HepG2 (cell line): ENCODE measurements at regions not wholly inside any gene's neighbourhood (a gene's known extent, or its start where the extent isn't known, plus 50 kb on each side); places are given as distances from the start of the nearest gene placed in this dataset.

Experiments used
- ATAC-seq: fragments of 200-7000 bp; cut with Tn5 transposase; 3 replicates; pipeline ENCODE4 v1.9.1; 2020; ENCODE audit warnings: mild to moderate bottlenecking, moderate library complexity
- BruUV-seq: library from RNA; stranded (reverse); fragments of 400-500 nt; replicated peaks from 2 replicates; lab custom pipeline; 2021; lab: Mats Ljungman, UMichigan
- CTCF ChIA-PET: fragments of 300-600 bp; formaldehyde crosslinking; extraction: SDS; loops from one replicate; lab custom pipeline; 2021; ENCODE audit warnings: low total read pairs, inconsistent platforms, low intra/inter-chr PET ratio; lab: Yijun Ruan, JAX
- POLR2A ChIA-PET: fragments of 350-600 bp; sonication (Branson Sonifier 250); formaldehyde crosslinking; loops from one replicate; lab custom pipeline; 2020; ENCODE audit warnings: antibody characterized with exemption, inconsistent platforms; lab: Yijun Ruan, JAX
- DNase-seq: peaks from one replicate; pipeline ENCODE4 v3.0.0-alpha.2; 2015; ENCODE audit warnings: low spot score
- FAIRE-seq: peaks from 3 replicates; lab custom pipeline; 2011; peaks lifted over from hg19 to GRCh38; lab: Jason Lieb, UNC
- H2AFZ ChIP-seq: one replicate; pipeline ENCODE4 v1.6.1; 2011; ENCODE audit warnings: low read length, inconsistent platforms
- H3K27ac ChIP-seq: fragments of 300-600 bp; 3 replicates; pipeline ENCODE4 v1.8.0; 2011; ENCODE audit warnings: mixed run types, mild to moderate bottlenecking, mixed read lengths, low read length, inconsistent platforms; ENCODE audit not compliant: insufficient read depth; ENCODE audit errors: extremely low read length
- H3K27me3 ChIP-seq, 2 experiments: fragments of 200-600 bp in 1 of 2; 2 replicates in 1 of 2; 3 replicates in 1 of 2; pipeline versions ENCODE4 v1.6.0 to v1.8.0; 2011; ENCODE audit warnings: low read length in 2 of 2, mild to moderate bottlenecking in 2 of 2, moderate library complexity in 2 of 2, inconsistent platforms in 1 of 2; ENCODE audit not compliant: insufficient read depth in 2 of 2, control insufficient read depth in 1 of 2
- H3K36me3 ChIP-seq, 2 experiments: fragments of 200-600 bp in 1 of 2; replicated peaks in 1 of 2; 2 replicates in 1 of 2; 3 replicates in 1 of 2; pipeline versions ENCODE4 v1.5.1 to v1.8.0; 2011; ENCODE audit warnings: low read length in 2 of 2, inconsistent platforms in 1 of 2; ENCODE audit not compliant: insufficient read depth in 2 of 2, control insufficient read depth in 1 of 2
- H3K4me1 ChIP-seq: 2 replicates; pipeline ENCODE4 v1.5.1; 2012; ENCODE audit warnings: low read length, inconsistent platforms; ENCODE audit not compliant: insufficient read depth
- H3K4me2 ChIP-seq: 2 replicates; pipeline ENCODE4 v1.6.0; 2011; ENCODE audit warnings: low read depth, low read length, inconsistent platforms
- H3K4me3 ChIP-seq, 3 experiments: fragments of 200-600 bp in 1 of 3; sonication (generic), shearing (Covaris generic) in 1 of 3; replicated peaks in 1 of 3; 2 replicates each; pipeline ENCODE4 v1.5.1; 2011 to 2016; ENCODE audit warnings: low read length in 3 of 3, inconsistent platforms in 2 of 3, low read depth in 2 of 3, mild to moderate bottlenecking in 2 of 3, control low read depth in 1 of 3, mixed read lengths in 1 of 3; ENCODE audit not compliant: insufficient read depth in 1 of 3
- H3K79me2 ChIP-seq: one replicate; pipeline ENCODE4 v1.6.1; 2011; ENCODE audit warnings: low read length, inconsistent platforms; ENCODE audit not compliant: insufficient read depth
- H3K9ac ChIP-seq: 2 replicates; pipeline ENCODE4 v1.6.0; 2011; ENCODE audit warnings: mild to moderate bottlenecking, low read depth, low read length, inconsistent platforms; ENCODE audit not compliant: insufficient read depth
- H3K9me3 ChIP-seq: 2 replicates; pipeline ENCODE4 v1.5.1; 2012; ENCODE audit warnings: mild to moderate bottlenecking, low read length
- H4K20me1 ChIP-seq: 2 replicates; pipeline ENCODE4 v1.6.0; 2011; ENCODE audit warnings: inconsistent platforms, mild to moderate bottlenecking, low read length, moderate library complexity; ENCODE audit not compliant: insufficient read depth
- MAFF ChIP-seq: IDR thresholded peaks from 2 replicates; pipeline ENCODE4 v1.6.1; 2011; ENCODE audit warnings: low read depth, low read length, improper control_type of control experiment
- NFE2 ChIP-seq: sonication (generic); formaldehyde crosslinking; IDR thresholded peaks from 2 replicates; pipeline ENCODE4 v1.4.0; 2020; ENCODE audit warnings: missing genetic modification reagents
- ZBTB7B ChIP-seq: sonication (generic); formaldehyde crosslinking; IDR thresholded peaks from 2 replicates; pipeline ENCODE4 v1.4.0; 2020; ENCODE audit warnings: missing genetic modification reagents
- ZFY ChIP-seq: sonication (generic); formaldehyde crosslinking; IDR thresholded peaks from 2 replicates; pipeline ENCODE4 v1.4.0; 2020; ENCODE audit warnings: missing genetic modification reagents
- WGBS: methylation state at CpG from one replicate; pipeline ENCODE4 v1.1.6; 2017; ENCODE audit warnings: low lambda C conversion rate; 5-methylcytosine and 5-hydroxymethylcytosine counted together
- in situ Hi-C: cut with HindIII; loops from 2 replicates; pipeline ENCODE4 v1.10.0; 2017; ENCODE audit warnings: low pct_unique_long_range_greater_than_20kb; ENCODE audit not compliant: extremely low pct_ligation_motif_present
- intact Hi-C: fragments of 100-400 bp; cut with micrococcal nuclease; formaldehyde crosslinking; loops from one replicate; pipeline ENCODE4 v1.10.0; 2022; ENCODE audit not compliant: unreplicated experiment
- TF ChIP-seq, protein P1 (sequence below): sonication (generic); formaldehyde crosslinking; IDR thresholded peaks from 2 replicates; pipeline ENCODE4 v1.4.0; 2020; ENCODE audit warnings: missing genetic modification reagents, mild to moderate bottlenecking, borderline replicate concordance
- TF ChIP-seq, protein P2 (sequence below): sonication (generic); formaldehyde crosslinking; conservative IDR thresholded peaks from 2 replicates; pipeline ENCODE4 v1.4.0; 2020; ENCODE audit warnings: missing genetic modification reagents
- TF ChIP-seq, protein P3 (sequence below): IDR thresholded peaks from 2 replicates; pipeline ENCODE4 v1.6.1; 2016
- TF ChIP-seq, protein P4 (sequence below): sonication (generic); formaldehyde crosslinking; IDR thresholded peaks from 2 replicates; pipeline ENCODE4 v1.4.0; 2020; ENCODE audit warnings: missing genetic modification reagents
- TF ChIP-seq, protein P5 (sequence below): sonication (generic); formaldehyde crosslinking; IDR thresholded peaks from 2 replicates; pipeline ENCODE4 v1.8.1; 2022; ENCODE audit warnings: low read depth, mild to moderate bottlenecking, missing genetic modification reagents

DNA sequence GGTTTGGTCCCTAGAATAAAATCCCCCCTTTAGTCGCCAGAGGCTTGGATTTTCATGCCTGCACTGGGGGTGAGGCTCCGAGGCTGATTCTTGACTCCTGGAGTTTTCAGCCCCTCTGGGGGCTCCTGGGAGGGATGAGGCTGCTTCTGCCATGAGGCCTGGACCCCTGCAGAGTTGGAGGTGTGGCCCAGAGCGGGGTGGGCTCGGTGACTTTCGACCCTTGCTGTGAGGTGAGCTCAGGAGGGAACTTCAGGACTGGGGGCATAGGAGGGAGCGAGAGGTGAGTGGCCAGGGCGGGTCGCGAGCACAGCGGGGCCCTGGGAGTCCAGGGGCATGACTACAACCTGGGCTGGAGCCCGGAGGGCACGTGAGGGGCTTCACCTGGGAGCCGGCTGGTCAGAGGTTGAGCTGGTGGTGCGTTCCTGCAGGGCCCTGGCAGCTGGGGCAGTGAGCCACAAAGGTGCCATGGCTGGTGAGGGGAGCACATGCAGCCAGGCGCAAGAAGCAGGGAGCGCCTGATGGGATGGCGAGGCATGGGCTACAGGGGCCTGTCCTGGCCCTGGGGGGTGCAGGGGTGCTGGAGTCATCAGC lies 168.2 kb downstream of the KIF26A start:
- in situ Hi-C loops (no loop called here), intact Hi-C loops (no loop called here)
- 0% methylated on average over 5 of the region's 17 CpGs for WGBS
- TF ChIP-seq MAFF, result no peak
- TF ChIP-seq, protein P1, sequence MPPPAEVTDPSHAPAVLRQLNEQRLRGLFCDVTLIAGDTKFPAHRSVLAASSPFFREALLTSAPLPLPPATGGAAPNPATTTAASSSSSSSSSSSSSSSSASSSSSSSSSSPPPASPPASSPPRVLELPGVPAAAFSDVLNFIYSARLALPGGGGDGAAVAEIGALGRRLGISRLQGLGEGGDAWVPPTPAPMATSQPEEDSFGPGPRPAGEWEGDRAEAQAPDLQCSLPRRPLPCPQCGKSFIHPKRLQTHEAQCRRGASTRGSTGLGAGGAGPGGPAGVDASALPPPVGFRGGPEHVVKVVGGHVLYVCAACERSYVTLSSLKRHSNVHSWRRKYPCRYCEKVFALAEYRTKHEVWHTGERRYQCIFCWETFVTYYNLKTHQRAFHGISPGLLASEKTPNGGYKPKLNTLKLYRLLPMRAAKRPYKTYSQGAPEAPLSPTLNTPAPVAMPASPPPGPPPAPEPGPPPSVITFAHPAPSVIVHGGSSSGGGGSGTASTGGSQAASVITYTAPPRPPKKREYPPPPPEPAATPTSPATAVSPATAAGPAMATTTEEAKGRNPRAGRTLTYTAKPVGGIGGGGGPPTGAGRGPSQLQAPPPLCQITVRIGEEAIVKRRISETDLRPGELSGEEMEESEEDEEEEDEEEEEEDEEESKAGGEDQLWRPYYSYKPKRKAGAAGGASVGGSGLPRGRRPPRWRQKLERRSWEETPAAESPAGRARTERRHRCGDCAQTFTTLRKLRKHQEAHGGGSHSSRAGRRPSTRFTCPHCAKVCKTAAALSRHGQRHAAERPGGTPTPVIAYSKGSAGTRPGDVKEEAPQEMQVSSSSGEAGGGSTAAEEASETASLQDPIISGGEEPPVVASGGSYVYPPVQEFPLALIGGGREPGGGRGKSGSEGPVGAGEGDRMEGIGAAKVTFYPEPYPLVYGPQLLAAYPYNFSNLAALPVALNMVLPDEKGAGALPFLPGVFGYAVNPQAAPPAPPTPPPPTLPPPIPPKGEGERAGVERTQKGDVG (CRISPR knock-in tag), result no peak
- TF ChIP-seq, all 625 proteins: peak for 0
- no peaks in the 10 kb centered on the region; the same call in 1 of the 2 replicates for H3K9me3 ChIP-seq
- ChIA-PET POLR2A (no interaction called here), CTCF (no interaction called here)
- DNase-seq, result no peak
- no peak for ATAC-seq
- no peak overlapping the region for H3K4me3 ChIP-seq
- no peaks in the 10 kb centered on the region for H3K79me2 ChIP-seq
- H3K4me1 ChIP-seq, result no peaks in the 10 kb centered on the region
- H3K27me3 ChIP-seq, result peaks cover 5 to 38% of the 10 kb centered on the region in 2 experiments
- no peak overlapping the region for H3K9ac ChIP-seq
- H3K27ac ChIP-seq, result no peak overlapping the region
- H4K20me1 ChIP-seq, result no peaks in the 10 kb centered on the region
- BruUV-seq, result no TSS peak
- no peak for FAIRE-seq
- H2AFZ ChIP-seq, result no peak overlapping the region
- H3K36me3 ChIP-seq, result no peaks in the 10 kb centered on the region
- H3K4me2 ChIP-seq, result no peak overlapping the region

DNA sequence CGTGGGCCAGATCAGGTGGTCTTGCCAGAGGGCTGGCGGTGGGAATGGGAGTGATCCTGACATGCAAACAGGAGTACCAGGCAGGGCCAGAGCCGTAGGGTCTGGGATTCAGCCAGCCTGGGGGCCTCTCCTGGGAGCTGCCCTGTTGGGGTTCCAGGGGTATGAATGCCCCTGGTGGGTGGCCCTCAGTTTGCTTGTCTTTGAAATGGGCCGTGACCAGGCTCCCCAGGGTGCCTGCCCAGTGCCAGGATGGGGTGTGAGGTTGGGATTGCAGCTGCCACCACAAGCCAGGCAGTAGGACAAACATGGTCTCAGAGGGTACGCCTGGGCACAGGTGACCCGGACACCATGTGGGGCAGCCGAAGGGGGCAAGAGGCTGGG lies 168.8 kb downstream of the KIF26A start:
- Histone ChIP-seq H3K36me3 (no peaks in the 10 kb centered on the region), H3K9ac (no peak overlapping the region), H3K4me2 (no peak overlapping the region), H2AFZ (no peak overlapping the region), H3K27me3 (peaks cover 5 to 38% of the 10 kb centered on the region in 2 experiments), H3K4me1 (no peaks in the 10 kb centered on the region), H3K4me3 (no peak overlapping the region), H4K20me1 (no peaks in the 10 kb centered on the region), H3K9me3 (no peaks in the 10 kb centered on the region), H3K27ac (no peak overlapping the region), H3K79me2 (no peaks in the 10 kb centered on the region)
- no TSS peak for BruUV-seq
- FAIRE-seq (no peak), ATAC-seq (no peak), DNase-seq (no peak)
- intact Hi-C loops, result no loop called here
- WGBS, result 0% methylated on average over 1 of the region's 7 CpGs
- ChIA-PET POLR2A (no interaction called here), CTCF (no interaction called here)
- in situ Hi-C loops, result no loop called here
- TF ChIP-seq, protein P2, sequence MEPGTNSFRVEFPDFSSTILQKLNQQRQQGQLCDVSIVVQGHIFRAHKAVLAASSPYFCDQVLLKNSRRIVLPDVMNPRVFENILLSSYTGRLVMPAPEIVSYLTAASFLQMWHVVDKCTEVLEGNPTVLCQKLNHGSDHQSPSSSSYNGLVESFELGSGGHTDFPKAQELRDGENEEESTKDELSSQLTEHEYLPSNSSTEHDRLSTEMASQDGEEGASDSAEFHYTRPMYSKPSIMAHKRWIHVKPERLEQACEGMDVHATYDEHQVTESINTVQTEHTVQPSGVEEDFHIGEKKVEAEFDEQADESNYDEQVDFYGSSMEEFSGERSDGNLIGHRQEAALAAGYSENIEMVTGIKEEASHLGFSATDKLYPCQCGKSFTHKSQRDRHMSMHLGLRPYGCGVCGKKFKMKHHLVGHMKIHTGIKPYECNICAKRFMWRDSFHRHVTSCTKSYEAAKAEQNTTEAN, result no peak
- TF ChIP-seq, protein P3, sequence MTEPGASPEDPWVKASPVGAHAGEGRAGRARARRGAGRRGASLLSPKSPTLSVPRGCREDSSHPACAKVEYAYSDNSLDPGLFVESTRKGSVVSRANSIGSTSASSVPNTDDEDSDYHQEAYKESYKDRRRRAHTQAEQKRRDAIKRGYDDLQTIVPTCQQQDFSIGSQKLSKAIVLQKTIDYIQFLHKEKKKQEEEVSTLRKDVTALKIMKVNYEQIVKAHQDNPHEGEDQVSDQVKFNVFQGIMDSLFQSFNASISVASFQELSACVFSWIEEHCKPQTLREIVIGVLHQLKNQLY (CRISPR knock-in tag), result no peak
- TF ChIP-seq, protein P4, sequence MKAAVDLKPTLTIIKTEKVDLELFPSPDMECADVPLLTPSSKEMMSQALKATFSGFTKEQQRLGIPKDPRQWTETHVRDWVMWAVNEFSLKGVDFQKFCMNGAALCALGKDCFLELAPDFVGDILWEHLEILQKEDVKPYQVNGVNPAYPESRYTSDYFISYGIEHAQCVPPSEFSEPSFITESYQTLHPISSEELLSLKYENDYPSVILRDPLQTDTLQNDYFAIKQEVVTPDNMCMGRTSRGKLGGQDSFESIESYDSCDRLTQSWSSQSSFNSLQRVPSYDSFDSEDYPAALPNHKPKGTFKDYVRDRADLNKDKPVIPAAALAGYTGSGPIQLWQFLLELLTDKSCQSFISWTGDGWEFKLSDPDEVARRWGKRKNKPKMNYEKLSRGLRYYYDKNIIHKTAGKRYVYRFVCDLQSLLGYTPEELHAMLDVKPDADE (CRISPR knock-in tag), result no peak
- no peak for TF ChIP-seq ZBTB7B (CRISPR knock-in tag)
- TF ChIP-seq, protein P5, sequence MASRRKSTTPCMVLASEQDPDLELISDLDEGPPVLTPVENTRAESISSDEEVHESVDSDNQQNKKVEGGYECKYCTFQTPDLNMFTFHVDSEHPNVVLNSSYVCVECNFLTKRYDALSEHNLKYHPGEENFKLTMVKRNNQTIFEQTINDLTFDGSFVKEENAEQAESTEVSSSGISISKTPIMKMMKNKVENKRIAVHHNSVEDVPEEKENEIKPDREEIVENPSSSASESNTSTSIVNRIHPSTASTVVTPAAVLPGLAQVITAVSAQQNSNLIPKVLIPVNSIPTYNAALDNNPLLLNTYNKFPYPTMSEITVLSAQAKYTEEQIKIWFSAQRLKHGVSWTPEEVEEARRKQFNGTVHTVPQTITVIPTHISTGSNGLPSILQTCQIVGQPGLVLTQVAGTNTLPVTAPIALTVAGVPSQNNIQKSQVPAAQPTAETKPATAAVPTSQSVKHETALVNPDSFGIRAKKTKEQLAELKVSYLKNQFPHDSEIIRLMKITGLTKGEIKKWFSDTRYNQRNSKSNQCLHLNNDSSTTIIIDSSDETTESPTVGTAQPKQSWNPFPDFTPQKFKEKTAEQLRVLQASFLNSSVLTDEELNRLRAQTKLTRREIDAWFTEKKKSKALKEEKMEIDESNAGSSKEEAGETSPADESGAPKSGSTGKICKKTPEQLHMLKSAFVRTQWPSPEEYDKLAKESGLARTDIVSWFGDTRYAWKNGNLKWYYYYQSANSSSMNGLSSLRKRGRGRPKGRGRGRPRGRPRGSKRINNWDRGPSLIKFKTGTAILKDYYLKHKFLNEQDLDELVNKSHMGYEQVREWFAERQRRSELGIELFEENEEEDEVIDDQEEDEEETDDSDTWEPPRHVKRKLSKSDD (CRISPR knock-in tag), result no peak
- TF ChIP-seq ZFY (CRISPR knock-in tag), result no peak
- TF ChIP-seq NFE2 (CRISPR knock-in tag), result no peak
